ENCODE measurements at regions not wholly inside any gene's neighbourhood (a gene's known extent, or its start where the extent isn't known, plus 50 kb on each side); places are given as distances from the start of the nearest gene placed in this dataset.

DNA sequence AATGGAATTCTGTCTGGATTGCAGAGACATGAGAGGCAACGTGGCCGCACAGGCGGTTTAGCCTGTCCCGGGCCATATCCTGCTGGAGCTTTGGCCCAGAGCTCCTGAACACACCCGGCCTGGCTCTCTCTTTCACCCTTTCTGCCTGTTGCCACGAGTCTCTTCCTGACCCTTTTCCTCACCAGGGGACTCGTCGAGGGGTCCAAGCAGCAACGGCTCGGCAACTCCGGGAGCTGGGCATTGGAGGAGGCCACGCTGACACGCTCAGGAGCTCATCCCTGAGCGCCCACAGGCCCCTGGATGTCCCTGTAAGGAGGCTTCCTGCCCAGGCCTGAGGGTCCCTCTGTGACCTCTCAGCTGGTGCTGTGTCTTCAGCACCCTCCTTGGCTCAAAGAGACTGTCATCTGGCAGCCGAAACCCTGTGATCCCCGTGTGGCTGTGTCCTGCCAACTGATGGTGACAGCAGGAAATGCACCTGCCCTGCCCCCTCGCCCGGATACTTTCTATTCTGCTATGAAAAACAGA is 103.8 kb downstream of the RNASET2 start:
- TF ChIP-seq, protein P1, sequence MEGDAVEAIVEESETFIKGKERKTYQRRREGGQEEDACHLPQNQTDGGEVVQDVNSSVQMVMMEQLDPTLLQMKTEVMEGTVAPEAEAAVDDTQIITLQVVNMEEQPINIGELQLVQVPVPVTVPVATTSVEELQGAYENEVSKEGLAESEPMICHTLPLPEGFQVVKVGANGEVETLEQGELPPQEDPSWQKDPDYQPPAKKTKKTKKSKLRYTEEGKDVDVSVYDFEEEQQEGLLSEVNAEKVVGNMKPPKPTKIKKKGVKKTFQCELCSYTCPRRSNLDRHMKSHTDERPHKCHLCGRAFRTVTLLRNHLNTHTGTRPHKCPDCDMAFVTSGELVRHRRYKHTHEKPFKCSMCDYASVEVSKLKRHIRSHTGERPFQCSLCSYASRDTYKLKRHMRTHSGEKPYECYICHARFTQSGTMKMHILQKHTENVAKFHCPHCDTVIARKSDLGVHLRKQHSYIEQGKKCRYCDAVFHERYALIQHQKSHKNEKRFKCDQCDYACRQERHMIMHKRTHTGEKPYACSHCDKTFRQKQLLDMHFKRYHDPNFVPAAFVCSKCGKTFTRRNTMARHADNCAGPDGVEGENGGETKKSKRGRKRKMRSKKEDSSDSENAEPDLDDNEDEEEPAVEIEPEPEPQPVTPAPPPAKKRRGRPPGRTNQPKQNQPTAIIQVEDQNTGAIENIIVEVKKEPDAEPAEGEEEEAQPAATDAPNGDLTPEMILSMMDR (IDR thresholded peaks at IDR 0.05), result no peak
- TF ChIP-seq POLR2A (IDR thresholded peaks at IDR 0.05), result no peak
